Muscle layer of duodenum (tissue), 2 donors: ENCODE measurements at regions not wholly inside any gene's neighbourhood (a gene's known extent, or its start where the extent isn't known, plus 50 kb on each side); places are given as distances from the start of the nearest gene placed in this dataset.

Experiments
- H3K27ac ChIP-seq: one replicate; pipeline ENCODE4 v1.7.0; 2013; ENCODE audit warnings: mild to moderate bottlenecking, low read length
- H3K27me3 ChIP-seq: one replicate; pipeline ENCODE4 v1.7.0; 2013; ENCODE audit warnings: low read depth, mild to moderate bottlenecking, control low read depth, low read length
- H3K36me3 ChIP-seq, 2 donors: one replicate each; pipeline ENCODE4 v1.7.0; 2013; ENCODE audit warnings: low read length in 2 of 2, control low read depth in 1 of 2, mild to moderate bottlenecking in 1 of 2; ENCODE audit not compliant: insufficient read depth in 2 of 2, control insufficient read depth in 1 of 2
- H3K4me1 ChIP-seq, 2 donors: one replicate each; pipeline ENCODE4 v1.7.0; 2013; ENCODE audit warnings: low read length in 2 of 2, mild to moderate bottlenecking in 2 of 2, control low read depth in 1 of 2, moderate library complexity in 1 of 2; ENCODE audit not compliant: insufficient read depth in 2 of 2, control insufficient read depth in 1 of 2
- H3K4me3 ChIP-seq, 2 donors: one replicate each; pipeline ENCODE4 v1.7.0; 2013; ENCODE audit warnings: low read length in 2 of 2, low read depth in 1 of 2, mild to moderate bottlenecking in 1 of 2
- H3K9me3 ChIP-seq, 2 donors: one replicate each; pipeline ENCODE4 v1.7.0; 2013; ENCODE audit warnings: low read length in 2 of 2, control low read depth in 1 of 2, mild to moderate bottlenecking in 1 of 2; ENCODE audit not compliant: control insufficient read depth in 1 of 2
- donor health status: healthy.

- Histone ChIP-seq H3K9me3 (no peaks in the 10 kb centered on the region), H3K4me3 (no peak overlapping the region), H3K27me3 (no peaks in the 10 kb centered on the region), H3K36me3 (no peaks in the 10 kb centered on the region), H3K4me1 (no peaks in the 10 kb centered on the region), H3K27ac (no peak overlapping the region)
These were observed 191.0 kb downstream of the MIAT start for GRCh38 chr22:26848244-26848920.

DNA sequence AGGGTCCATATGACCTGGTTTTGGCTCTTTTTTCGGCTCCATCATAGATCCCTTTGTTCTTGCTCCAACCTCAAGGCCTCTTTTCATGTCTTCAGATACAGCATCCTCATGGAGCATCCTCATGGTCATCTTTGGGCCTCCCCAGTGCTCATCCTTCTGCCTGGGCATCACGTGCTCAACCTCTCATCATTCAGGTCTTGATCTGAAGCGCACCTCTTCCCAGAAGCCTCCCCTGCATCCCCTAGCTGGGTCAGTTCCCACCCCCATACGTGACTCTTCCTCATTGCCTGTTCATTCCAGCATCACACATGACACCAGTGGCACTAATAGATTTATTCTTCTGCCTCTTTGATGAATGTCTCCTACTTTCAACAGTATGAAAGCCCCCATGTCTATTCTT lies 192.2 kb downstream of the MIAT start:
- no peaks in the 10 kb centered on the region for H3K36me3 ChIP-seq
- H3K4me3 ChIP-seq, result no peak overlapping the region
- no peaks in the 10 kb centered on the region for H3K9me3 ChIP-seq
- H3K27me3 ChIP-seq, result no peaks in the 10 kb centered on the region
- H3K4me1 ChIP-seq, result no peaks in the 10 kb centered on the region
- no peak overlapping the region for H3K27ac ChIP-seq

GRCh38 chr22:26851125-26851524 lies 193.7 kb downstream of the MIAT start:
- Histone ChIP-seq H3K9me3 (no peaks in the 10 kb centered on the region), H3K4me3 (no peak overlapping the region), H3K4me1 (no peaks in the 10 kb centered on the region), H3K27ac (no peak overlapping the region), H3K36me3 (no peaks in the 10 kb centered on the region), H3K27me3 (no peaks in the 10 kb centered on the region)

GRCh38 chr22:26852176-26852575 lies 194.8 kb downstream of the MIAT start:
- Histone ChIP-seq H3K9me3 (no peaks in the 10 kb centered on the region), H3K27ac (no peak overlapping the region), H3K27me3 (no peaks in the 10 kb centered on the region), H3K36me3 (no peaks in the 10 kb centered on the region), H3K4me1 (no peaks in the 10 kb centered on the region), H3K4me3 (no peak overlapping the region)

GRCh38 chr22:26853071-26853470 lies 195.7 kb downstream of the MIAT start:
- Histone ChIP-seq H3K27me3 (no peaks in the 10 kb centered on the region), H3K4me1 (no peaks in the 10 kb centered on the region), H3K4me3 (no peak overlapping the region), H3K36me3 (no peaks in the 10 kb centered on the region), H3K9me3 (no peaks in the 10 kb centered on the region), H3K27ac (no peak overlapping the region)

DNA sequence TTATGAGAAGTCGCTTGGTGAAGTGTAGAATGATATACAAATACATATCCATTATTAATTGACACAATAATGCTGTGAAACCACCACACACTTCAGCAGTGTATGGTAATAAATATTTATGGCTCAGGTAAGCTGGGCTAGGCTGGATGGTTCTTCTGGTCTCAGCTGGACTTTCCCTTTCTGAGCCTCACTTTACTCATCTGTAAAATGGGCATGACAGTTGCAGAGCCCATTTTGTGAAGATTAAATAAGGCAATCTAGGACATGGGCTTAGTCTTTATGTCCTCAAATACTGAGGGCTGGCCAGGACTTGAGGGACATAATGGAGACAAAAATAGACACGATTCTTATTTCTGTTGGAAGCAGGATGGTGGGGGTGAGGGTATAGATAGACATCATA lies 196.1 kb downstream of the MIAT start:
- no peaks in the 10 kb centered on the region for H3K36me3 ChIP-seq
- no peaks in the 10 kb centered on the region for H3K4me1 ChIP-seq
- H3K27me3 ChIP-seq, result no peaks in the 10 kb centered on the region
- H3K9me3 ChIP-seq, result no peaks in the 10 kb centered on the region
- H3K27ac ChIP-seq, result no peak overlapping the region
- no peak overlapping the region for H3K4me3 ChIP-seq

DNA sequence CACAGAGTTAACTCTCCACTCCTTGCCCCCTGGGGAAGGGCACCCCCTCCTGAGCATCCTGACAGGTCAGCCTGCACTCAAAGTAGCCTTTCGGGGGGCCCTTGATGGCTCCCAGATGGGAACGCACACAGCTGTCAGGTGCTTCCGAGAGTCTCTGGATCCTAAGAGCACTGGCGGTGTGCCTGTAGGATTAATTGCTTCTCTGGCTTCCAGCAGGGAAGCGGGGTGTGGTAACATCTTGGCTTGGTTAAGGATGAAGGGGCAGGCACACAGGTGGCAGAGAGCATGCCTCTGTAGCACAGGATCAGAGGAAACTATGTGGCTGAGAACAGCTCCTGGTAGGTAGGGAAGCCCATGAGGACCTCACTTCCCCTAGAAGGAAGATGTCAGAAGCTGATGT lies 199.8 kb downstream of the MIAT start:
- H3K27me3 ChIP-seq, result no peaks in the 10 kb centered on the region
- H3K36me3 ChIP-seq, result no peaks in the 10 kb centered on the region
- no peaks in the 10 kb centered on the region for H3K4me1 ChIP-seq
- no peaks in the 10 kb centered on the region for H3K9me3 ChIP-seq
- H3K27ac ChIP-seq, result no peak overlapping the region
- H3K4me3 ChIP-seq, result no peak overlapping the region

- Histone ChIP-seq H3K4me3 (no peak overlapping the region), H3K27ac (no peak overlapping the region), H3K36me3 (no peaks in the 10 kb centered on the region), H3K4me1 (no peaks in the 10 kb centered on the region), H3K27me3 (no peaks in the 10 kb centered on the region), H3K9me3 (no peaks in the 10 kb centered on the region)
These were observed 202.9 kb downstream of the MIAT start for GRCh38 chr22:26860301-26860700.

DNA sequence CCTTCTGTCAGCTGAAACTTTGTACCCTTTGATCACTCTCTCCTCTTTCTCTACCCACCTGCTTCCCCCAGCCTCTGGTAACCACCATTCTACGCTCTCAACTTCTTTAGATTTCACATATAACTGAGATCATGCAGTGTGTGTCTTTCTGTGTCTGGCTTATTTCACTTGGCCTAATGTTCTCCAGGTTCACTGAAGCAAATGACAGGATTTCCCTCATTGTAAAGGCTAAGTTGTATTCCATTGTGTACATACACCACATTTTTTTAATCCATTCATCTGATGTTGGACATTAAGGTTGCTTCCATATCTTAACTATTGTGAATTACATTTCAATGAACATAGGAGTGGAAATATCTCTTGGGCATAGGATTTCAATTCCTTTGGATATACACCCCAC lies 207.6 kb downstream of the MIAT start:
- H3K36me3 ChIP-seq, result no peaks in the 10 kb centered on the region
- peaks cover 0 to 5% of the 10 kb centered on the region in 2 donors for H3K9me3 ChIP-seq
- H3K4me3 ChIP-seq, result no peak overlapping the region
- H3K4me1 ChIP-seq, result no peaks in the 10 kb centered on the region
- no peaks in the 10 kb centered on the region for H3K27me3 ChIP-seq
- no peak overlapping the region for H3K27ac ChIP-seq

DNA sequence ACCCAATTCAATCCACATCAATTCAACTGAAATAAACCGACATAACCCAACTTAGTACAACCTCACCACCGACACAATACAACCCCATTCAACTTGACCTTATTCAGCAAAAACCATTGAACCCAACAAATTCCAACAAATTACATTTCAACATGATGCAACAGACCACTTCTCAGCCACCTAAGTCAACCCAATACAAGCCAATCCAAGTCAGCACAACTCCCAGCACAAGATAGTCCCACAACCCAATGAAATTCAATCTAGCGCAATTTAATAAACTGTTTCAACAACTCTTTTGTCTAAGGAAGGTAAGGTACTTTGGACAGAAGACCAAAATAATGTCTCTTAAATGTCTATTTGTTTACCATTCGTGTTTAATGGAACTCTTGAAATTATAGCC lies 226.0 kb downstream of the MIAT start:
- no peaks in the 10 kb centered on the region for H3K27me3 ChIP-seq
- H3K4me1 ChIP-seq, result no peaks in the 10 kb centered on the region

GRCh38 chr22:26884921-26885320 lies 227.5 kb downstream of the MIAT start:
- Histone ChIP-seq H3K9me3 (no peaks in the 10 kb centered on the region), H3K4me1 (no peaks in the 10 kb centered on the region), H3K4me3 (no peak overlapping the region), H3K36me3 (no peaks in the 10 kb centered on the region), H3K27ac (no peak overlapping the region), H3K27me3 (no peaks in the 10 kb centered on the region)

More for the DNA sequence above, 226.0 kb downstream of the MIAT start:
- Histone ChIP-seq H3K4me3 (no peak overlapping the region), H3K36me3 (no peaks in the 10 kb centered on the region), H3K9me3 (no peaks in the 10 kb centered on the region), H3K27ac (no peak overlapping the region)
